Ishikawa (cell line): ENCODE measurements at regions not wholly inside any gene's neighbourhood (a gene's known extent, or its start where the extent isn't known, plus 50 kb on each side); places are given as distances from the start of the nearest gene placed in this dataset.

Experiments
- CEBPB ChIP-seq: IDR thresholded peaks from 2 replicates; pipeline ENCODE4 v1.6.1; 2012
- CREB1 ChIP-seq: IDR thresholded peaks from 2 replicates; pipeline ENCODE4 v1.6.1; 2012; ENCODE audit warnings: low read depth
- EP300 ChIP-seq: IDR thresholded peaks from 2 replicates; pipeline ENCODE4 v1.6.1; 2012; ENCODE audit warnings: borderline replicate concordance
- MAX ChIP-seq: IDR thresholded peaks from 2 replicates; pipeline ENCODE4 v1.6.1; 2012
- RAD21 ChIP-seq: IDR thresholded peaks from 2 replicates; pipeline ENCODE4 v1.6.1; 2012; ENCODE audit warnings: low read depth
- TAF1 ChIP-seq: IDR thresholded peaks from 2 replicates; pipeline ENCODE4 v1.6.1; 2012; ENCODE audit warnings: low read depth, mild to moderate bottlenecking
- TEAD4 ChIP-seq: IDR thresholded peaks from 2 replicates; pipeline ENCODE4 v1.6.1; 2012
- USF1 ChIP-seq: IDR thresholded peaks from 2 replicates; pipeline ENCODE4 v1.6.1; 2012
- YY1 ChIP-seq: IDR thresholded peaks from 2 replicates; pipeline ENCODE4 v1.6.1; 2012; ENCODE audit warnings: low read depth
- ZBTB7A ChIP-seq: IDR thresholded peaks from 2 replicates; pipeline ENCODE4 v1.6.1; 2012; ENCODE audit warnings: low read depth
- TF ChIP-seq, protein P1 (sequence below): IDR thresholded peaks from 2 replicates; pipeline ENCODE4 v1.6.1; 2012; ENCODE audit warnings: low read depth, mild to moderate bottlenecking

GRCh38 chr20:10947726-10948125 lies 273.9 kb upstream of the JAG1 start:
- TF ChIP-seq ZBTB7A (no peak), RAD21 (no peak), EP300 (no peak), MAX (no peak), USF1 (no peak), CEBPB (no peak), TAF1 (no peak), CREB1 (no peak), YY1 (no peak), TEAD4 (no peak)
- TF ChIP-seq, protein P1, sequence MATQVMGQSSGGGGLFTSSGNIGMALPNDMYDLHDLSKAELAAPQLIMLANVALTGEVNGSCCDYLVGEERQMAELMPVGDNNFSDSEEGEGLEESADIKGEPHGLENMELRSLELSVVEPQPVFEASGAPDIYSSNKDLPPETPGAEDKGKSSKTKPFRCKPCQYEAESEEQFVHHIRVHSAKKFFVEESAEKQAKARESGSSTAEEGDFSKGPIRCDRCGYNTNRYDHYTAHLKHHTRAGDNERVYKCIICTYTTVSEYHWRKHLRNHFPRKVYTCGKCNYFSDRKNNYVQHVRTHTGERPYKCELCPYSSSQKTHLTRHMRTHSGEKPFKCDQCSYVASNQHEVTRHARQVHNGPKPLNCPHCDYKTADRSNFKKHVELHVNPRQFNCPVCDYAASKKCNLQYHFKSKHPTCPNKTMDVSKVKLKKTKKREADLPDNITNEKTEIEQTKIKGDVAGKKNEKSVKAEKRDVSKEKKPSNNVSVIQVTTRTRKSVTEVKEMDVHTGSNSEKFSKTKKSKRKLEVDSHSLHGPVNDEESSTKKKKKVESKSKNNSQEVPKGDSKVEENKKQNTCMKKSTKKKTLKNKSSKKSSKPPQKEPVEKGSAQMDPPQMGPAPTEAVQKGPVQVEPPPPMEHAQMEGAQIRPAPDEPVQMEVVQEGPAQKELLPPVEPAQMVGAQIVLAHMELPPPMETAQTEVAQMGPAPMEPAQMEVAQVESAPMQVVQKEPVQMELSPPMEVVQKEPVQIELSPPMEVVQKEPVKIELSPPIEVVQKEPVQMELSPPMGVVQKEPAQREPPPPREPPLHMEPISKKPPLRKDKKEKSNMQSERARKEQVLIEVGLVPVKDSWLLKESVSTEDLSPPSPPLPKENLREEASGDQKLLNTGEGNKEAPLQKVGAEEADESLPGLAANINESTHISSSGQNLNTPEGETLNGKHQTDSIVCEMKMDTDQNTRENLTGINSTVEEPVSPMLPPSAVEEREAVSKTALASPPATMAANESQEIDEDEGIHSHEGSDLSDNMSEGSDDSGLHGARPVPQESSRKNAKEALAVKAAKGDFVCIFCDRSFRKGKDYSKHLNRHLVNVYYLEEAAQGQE: no peak
